ENCODE measurements at regions not wholly inside any gene's neighbourhood (a gene's known extent, or its start where the extent isn't known, plus 50 kb on each side); places are given as distances from the start of the nearest gene placed in this dataset.

GRCh38 chr18:39870591-39870990 lies 2084.4 kb upstream of the PIK3C3 start:
- Histone ChIP-seq H3K36me3 (ENCODE audit: control insufficient read depth in 2 of 2, extremely low read depth in 1 of 2, insufficient read depth in 2 of 2, low read length in 2 of 2) (no peaks in the 10 kb centered on the region), H4K20me1 (replicated peaks; ENCODE audit: control insufficient read depth, extremely low read depth, insufficient read depth, low read length) (no peaks in the 10 kb centered on the region), H2AFZ (ENCODE audit: low read depth, low read length) (no peak overlapping the region), H3K27ac (ENCODE audit: insufficient read depth, low read depth, low read length) (no peak overlapping the region), H3K79me2 (ENCODE audit: control insufficient read depth, insufficient read depth, low read length) (no peaks in the 10 kb centered on the region), H3K4me1 (ENCODE audit: control insufficient read depth, extremely low read depth, insufficient read depth, low read length) (no peaks in the 10 kb centered on the region), H3K9ac (replicated peaks; ENCODE audit: extremely low read depth, insufficient read depth, low read length) (no peak overlapping the region), H3K4me2 (ENCODE audit: insufficient read depth, low read length) (no peak overlapping the region), H3K4me3 (replicated peaks in 1 of 3; ENCODE audit: insufficient read depth in 1 of 3, low read depth in 1 of 3, low read length in 3 of 3) (no peak overlapping the region), H3K9me1 (replicated peaks; ENCODE audit: control insufficient read depth, extremely low read depth, insufficient read depth, low read length) (no peaks in the 10 kb centered on the region), H3K27me3 (ENCODE audit: control insufficient read depth in 2 of 2, insufficient read depth in 2 of 2, low read length in 2 of 2) (no peaks in the 10 kb centered on the region), H3K9me3 (replicated peaks; ENCODE audit: control insufficient read depth, insufficient read depth, low read length) (no peaks in the 10 kb centered on the region)
- ChIA-PET CTCF (no interaction called here), POLR2A (no interaction called here)
- FAIRE-seq (no peak), DNase-seq (ENCODE audit: low read depth, low spot score) (no peak)
- intact Hi-C loops (cut with micrococcal nuclease), result no loop called here
- no TSS peak for BruUV-seq (replicated peaks)
- TF ChIP-seq EZH2 (IDR thresholded peaks at IDR 0.05; ENCODE audit: borderline replicate concordance, low read depth, low read length, severe bottlenecking) (no peak), POLR2A (IDR thresholded peaks at IDR 0.05; ENCODE audit: low read depth, low read length) (no peak), MAX (IDR thresholded peaks at IDR 0.05; ENCODE audit: insufficient read depth, insufficient read length) (no peak), GATA2 (IDR thresholded peaks at IDR 0.05; ENCODE audit: insufficient read depth, insufficient read length, low read depth, low read length) (no peak), MYC (IDR thresholded peaks at IDR 0.05; ENCODE audit: low read depth, low read length) (no peak), POLR2AphosphoS5 (IDR thresholded peaks at IDR 0.05; ENCODE audit: insufficient read depth, low read depth, low read length) (no peak), CTCF (IDR thresholded peaks at IDR 0.05; ENCODE audit: extremely low read depth in 1 of 2, insufficient read depth in 1 of 2, low read depth in 1 of 2, low read length in 2 of 2) (no peak), FOS (IDR thresholded peaks at IDR 0.05; ENCODE audit: borderline replicate concordance, insufficient read depth, low read length) (no peak)
- dilution Hi-C loops (cut with MboI; ENCODE audit: extremely low pct_ligation_motif_present, low sequenced_read_pairs), result no loop called here

All from endothelial cell of umbilical vein (primary cell).